ENCODE measurements at regions not wholly inside any gene's neighbourhood (a gene's known extent, or its start where the extent isn't known, plus 50 kb on each side); places are given as distances from the start of the nearest gene placed in this dataset.

DNA sequence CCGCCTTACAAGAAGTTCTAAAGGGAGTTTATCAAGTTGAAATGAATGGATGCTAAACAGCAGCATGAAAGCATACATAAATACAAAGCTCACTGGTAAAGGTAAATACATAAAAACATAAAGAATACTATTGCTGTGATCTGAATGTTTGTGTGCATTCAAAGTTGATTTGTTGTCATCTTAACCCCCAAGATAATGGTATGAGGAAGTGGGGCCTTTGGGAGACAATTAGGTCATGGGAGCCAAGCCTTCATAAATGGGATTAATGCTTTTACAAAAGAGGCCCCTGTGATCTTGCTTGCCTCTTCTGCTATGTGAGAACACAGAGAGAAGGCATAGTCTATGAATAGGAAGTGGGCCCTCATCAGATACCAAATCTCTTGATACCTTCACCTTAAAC lies 209.0 kb upstream of the SAMSN1 start:
- TF ChIP-seq SIN3A (IDR thresholded peaks at IDR 0.05; ENCODE audit: borderline replicate concordance, insufficient read depth, low read length): no peak
- TF ChIP-seq POLR2AphosphoS5 (IDR thresholded peaks at IDR 0.05; ENCODE audit: low read depth, low read length): no peak
- TF ChIP-seq FOXP2 (optimal IDR thresholded peaks at IDR 0.05; ENCODE audit: borderline replicate concordance, extremely low read depth, extremely low read length, insufficient read depth): no peak

Measured in PFSK-1 (cell line).